Superior temporal gyrus (tissue), 1 donor: ENCODE measurements at regions not wholly inside any gene's neighbourhood (a gene's known extent, or its start where the extent isn't known, plus 50 kb on each side); places are given as distances from the start of the nearest gene placed in this dataset.

Experiments
- DNase-seq: peaks from one replicate; pipeline ENCODE4 v3.0.0-alpha.2; 2016; ENCODE audit errors: extremely low spot score

- no peak for DNase-seq
Measured at GRCh38 chrX:148363471-148364235, 136.8 kb upstream of the AFF2 start.

- DNase-seq: no peak
Measured at GRCh38 chrX:148365233-148365632, 135.2 kb upstream of the AFF2 start.

- no peak for DNase-seq
Measured at GRCh38 chrX:148371291-148371690, 129.1 kb upstream of the AFF2 start.

GRCh38 chrX:148372925-148373324, 127.5 kb upstream of the AFF2 start:
- DNase-seq: no peak

- DNase-seq: no peak
Measured at GRCh38 chrX:148376342-148376741, 124.1 kb upstream of the AFF2 start.

- DNase-seq: no peak
Measured at GRCh38 chrX:148380107-148380506, 120.3 kb upstream of the AFF2 start.

GRCh38 chrX:148380650-148381561, 119.5 kb upstream of the AFF2 start:
- DNase-seq: no peak

- DNase-seq: no peak
Measured at GRCh38 chrX:148381603-148382002, 118.8 kb upstream of the AFF2 start.

GRCh38 chrX:148382983-148383382, 117.4 kb upstream of the AFF2 start:
- no peak for DNase-seq

- no peak for DNase-seq
Measured at GRCh38 chrX:148385471-148385870, 114.9 kb upstream of the AFF2 start.

- DNase-seq: no peak
Measured at GRCh38 chrX:148389629-148390028, 110.8 kb upstream of the AFF2 start.

- DNase-seq: no peak
Measured at GRCh38 chrX:148412006-148412405, 88.4 kb upstream of the AFF2 start.

GRCh38 chrX:148416142-148416541, 84.3 kb upstream of the AFF2 start:
- DNase-seq: no peak

- DNase-seq: no peak
Measured at GRCh38 chrX:148416931-148417330, 83.5 kb upstream of the AFF2 start.

- no peak for DNase-seq
Measured at GRCh38 chrX:148417934-148418333, 82.5 kb upstream of the AFF2 start.

- no peak for DNase-seq
Measured at GRCh38 chrX:148422526-148422925, 77.9 kb upstream of the AFF2 start.

GRCh38 chrX:148424570-148424969, 75.8 kb upstream of the AFF2 start:
- DNase-seq: no peak

GRCh38 chrX:148426467-148426866, 74.0 kb upstream of the AFF2 start:
- no peak for DNase-seq

- no peak for DNase-seq
Measured at GRCh38 chrX:148441387-148441786, 59.0 kb upstream of the AFF2 start.

GRCh38 chrX:148443216-148443615, 57.2 kb upstream of the AFF2 start:
- DNase-seq: no peak

GRCh38 chrX:148448686-148449085, 51.7 kb upstream of the AFF2 start:
- DNase-seq: no peak
